ENCODE measurements at regions not wholly inside any gene's neighbourhood (a gene's known extent, or its start where the extent isn't known, plus 50 kb on each side); places are given as distances from the start of the nearest gene placed in this dataset.
A peak's percentile ranks its signal among the peaks of the same experiment; 100 is the strongest.

DNA sequence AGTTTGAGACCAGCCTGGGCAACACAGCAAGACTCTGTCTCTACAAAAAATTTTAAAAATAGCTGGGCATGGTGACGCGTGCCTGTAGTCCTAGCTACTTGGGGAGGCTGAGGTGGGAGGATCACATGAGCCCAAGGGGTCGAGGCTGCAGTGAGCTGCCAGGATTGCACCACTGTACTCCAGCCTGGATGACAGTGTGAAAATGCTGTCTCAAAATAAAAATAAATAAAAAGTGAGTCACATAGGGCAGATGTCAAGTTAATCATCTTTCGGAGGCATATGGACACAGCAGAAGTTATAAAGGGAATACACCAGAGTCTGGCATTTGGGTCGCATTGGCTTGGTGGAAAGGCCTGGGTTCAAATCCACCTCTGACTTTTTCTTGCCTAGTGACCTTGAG lies 92.7 kb downstream of the PHETA1 start:
- Histone ChIP-seq H3K27ac (no peak overlapping the region), H3K27me3 (no peaks in the 10 kb centered on the region), H3K36me3 (replicated peaks; ENCODE audit: insufficient read depth, low read depth) (no peaks in the 10 kb centered on the region), H3K4me3 (no peak overlapping the region), H3K9me2 (replicated peaks; ENCODE audit: insufficient read depth) (no peaks in the 10 kb centered on the region), H3K4me1 (ENCODE audit: insufficient read depth) (no peaks in the 10 kb centered on the region), H4K20me1 (ENCODE audit: insufficient read depth, poor library complexity, severe bottlenecking) (no peaks in the 10 kb centered on the region), H3K9me3 (ENCODE audit: low read depth) (no peaks in the 10 kb centered on the region), H2AFZ (no peak overlapping the region), H3K4me2 (no peak overlapping the region), H3K79me2 (no peaks in the 10 kb centered on the region)
- no peak for DNase-seq (ENCODE audit: low spot score)
- 93% methylated on average over 5 of the region's 5 CpGs for WGBS (ENCODE audit: low lambda C conversion rate, missing lambda C conversion rate)
- TF ChIP-seq EZH2 (IDR thresholded peaks at IDR 0.05; ENCODE audit: borderline replicate concordance) (no peak), EZH2phosphoT487 (IDR thresholded peaks at IDR 0.05; ENCODE audit: low read depth, severe bottlenecking, unreplicated experiment) (no peak)
- TF ChIP-seq, protein P1, sequence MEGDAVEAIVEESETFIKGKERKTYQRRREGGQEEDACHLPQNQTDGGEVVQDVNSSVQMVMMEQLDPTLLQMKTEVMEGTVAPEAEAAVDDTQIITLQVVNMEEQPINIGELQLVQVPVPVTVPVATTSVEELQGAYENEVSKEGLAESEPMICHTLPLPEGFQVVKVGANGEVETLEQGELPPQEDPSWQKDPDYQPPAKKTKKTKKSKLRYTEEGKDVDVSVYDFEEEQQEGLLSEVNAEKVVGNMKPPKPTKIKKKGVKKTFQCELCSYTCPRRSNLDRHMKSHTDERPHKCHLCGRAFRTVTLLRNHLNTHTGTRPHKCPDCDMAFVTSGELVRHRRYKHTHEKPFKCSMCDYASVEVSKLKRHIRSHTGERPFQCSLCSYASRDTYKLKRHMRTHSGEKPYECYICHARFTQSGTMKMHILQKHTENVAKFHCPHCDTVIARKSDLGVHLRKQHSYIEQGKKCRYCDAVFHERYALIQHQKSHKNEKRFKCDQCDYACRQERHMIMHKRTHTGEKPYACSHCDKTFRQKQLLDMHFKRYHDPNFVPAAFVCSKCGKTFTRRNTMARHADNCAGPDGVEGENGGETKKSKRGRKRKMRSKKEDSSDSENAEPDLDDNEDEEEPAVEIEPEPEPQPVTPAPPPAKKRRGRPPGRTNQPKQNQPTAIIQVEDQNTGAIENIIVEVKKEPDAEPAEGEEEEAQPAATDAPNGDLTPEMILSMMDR (IDR thresholded peaks at IDR 0.05; ENCODE audit: poor library complexity): no peak

DNA sequence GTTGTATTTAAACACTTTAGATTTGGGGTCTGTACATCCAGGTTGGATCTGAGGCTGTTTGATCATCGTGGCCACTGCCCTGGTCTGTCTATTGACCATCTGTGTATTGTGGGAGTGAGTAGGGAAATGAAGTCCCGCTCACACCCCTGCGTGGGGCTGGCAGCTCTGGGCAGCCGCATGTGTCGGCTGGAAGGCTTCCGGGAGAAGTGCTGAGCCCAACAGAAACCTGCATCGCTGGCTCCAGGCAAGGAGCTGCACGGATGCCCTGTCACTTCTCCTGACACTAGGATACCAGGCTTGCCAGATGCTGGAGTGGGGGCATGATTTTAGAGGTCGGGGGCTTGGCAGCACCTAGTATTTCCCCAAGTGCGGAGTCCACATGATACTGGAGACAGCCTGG lies 93.6 kb downstream of the PHETA1 start:
- 82% methylated on average over 10 of the region's 10 CpGs for WGBS (ENCODE audit: low lambda C conversion rate, missing lambda C conversion rate)
- no peak for TF ChIP-seq EZH2phosphoT487 (IDR thresholded peaks at IDR 0.05; ENCODE audit: low read depth, severe bottlenecking, unreplicated experiment)
- no peak for TF ChIP-seq EZH2 (IDR thresholded peaks at IDR 0.05; ENCODE audit: borderline replicate concordance)
- TF ChIP-seq, protein P1 (IDR thresholded peaks at IDR 0.05; ENCODE audit: poor library complexity): no peak

GRCh38 chr12:111274777-111275176 lies 94.1 kb downstream of the PHETA1 start:
- Histone ChIP-seq H3K4me1 (ENCODE audit: insufficient read depth) (no peaks in the 10 kb centered on the region), H3K36me3 (replicated peaks; ENCODE audit: insufficient read depth, low read depth) (no peaks in the 10 kb centered on the region), H2AFZ (no peak overlapping the region), H3K4me2 (no peak overlapping the region), H3K4me3 (no peak overlapping the region), H3K27me3 (no peaks in the 10 kb centered on the region), H3K27ac (no peak overlapping the region), H3K79me2 (no peaks in the 10 kb centered on the region), H4K20me1 (ENCODE audit: insufficient read depth, poor library complexity, severe bottlenecking) (no peaks in the 10 kb centered on the region), H3K9me2 (replicated peaks; ENCODE audit: insufficient read depth) (no peaks in the 10 kb centered on the region), H3K9me3 (ENCODE audit: low read depth) (no peaks in the 10 kb centered on the region)
- TF ChIP-seq, protein P1 (IDR thresholded peaks at IDR 0.05; ENCODE audit: poor library complexity): peak; percentile 42
- no peak for TF ChIP-seq EZH2 (IDR thresholded peaks at IDR 0.05; ENCODE audit: borderline replicate concordance)
- WGBS (ENCODE audit: low lambda C conversion rate, missing lambda C conversion rate): 79% methylated on average over 4 of the region's 4 CpGs
- DNase-seq (ENCODE audit: low spot score): no peak

More for the DNA sequence above, 93.6 kb downstream of the PHETA1 start:
- Histone ChIP-seq H3K9me3 (ENCODE audit: low read depth) (no peaks in the 10 kb centered on the region), H3K36me3 (replicated peaks; ENCODE audit: insufficient read depth, low read depth) (no peaks in the 10 kb centered on the region), H3K4me1 (ENCODE audit: insufficient read depth) (no peaks in the 10 kb centered on the region), H2AFZ (no peak overlapping the region), H3K4me3 (no peak overlapping the region), H3K4me2 (no peak overlapping the region), H3K9me2 (replicated peaks; ENCODE audit: insufficient read depth) (no peaks in the 10 kb centered on the region), H3K79me2 (no peaks in the 10 kb centered on the region), H3K27ac (no peak overlapping the region), H3K27me3 (no peaks in the 10 kb centered on the region), H4K20me1 (ENCODE audit: insufficient read depth, poor library complexity, severe bottlenecking) (no peaks in the 10 kb centered on the region)
- no peak for DNase-seq (ENCODE audit: low spot score)

All from hepatocyte (in vitro differentiated cells).